GM18867 (cell line): ENCODE measurements at regions not wholly inside any gene's neighbourhood (a gene's known extent, or its start where the extent isn't known, plus 50 kb on each side); places are given as distances from the start of the nearest gene placed in this dataset.

Experiments
- ATAC-seq: cut with Tn5 transposase; IDR thresholded peaks from one replicate; pipeline ENCODE4 v1.9.1; 2021; ENCODE audit warnings: mild to moderate bottlenecking, moderate library complexity; ENCODE audit not compliant: unreplicated experiment

- ATAC-seq, result no peak
These were observed 126.1 kb downstream of the SEC14L1 start for GRCh38 chr17:77266891-77267341.

GRCh38 chr17:77269696-77270681 is 129.2 kb downstream of the SEC14L1 start:
- no peak for ATAC-seq

GRCh38 chr17:77271411-77271810 is 130.6 kb downstream of the SEC14L1 start:
- ATAC-seq, result no peak

- ATAC-seq, result no peak
These were observed 132.8 kb downstream of the SEC14L1 start for GRCh38 chr17:77273397-77274085.

- no peak for ATAC-seq
These were observed 133.5 kb downstream of the SEC14L1 start for GRCh38 chr17:77274096-77274845.

GRCh38 chr17:77279448-77280303 is 138.9 kb downstream of the SEC14L1 start:
- ATAC-seq, result no peak

GRCh38 chr17:77280304-77281121 is 139.7 kb downstream of the SEC14L1 start:
- ATAC-seq, result no peak

GRCh38 chr17:77281122-77281903 is 140.5 kb downstream of the SEC14L1 start:
- peak; percentile 74 for ATAC-seq

GRCh38 chr17:77281904-77282367 is 141.2 kb downstream of the SEC14L1 start:
- ATAC-seq, result no peak

- no peak for ATAC-seq
These were observed 142.1 kb downstream of the SEC14L1 start for GRCh38 chr17:77282524-77283515.

- no peak for ATAC-seq
These were observed 143.4 kb downstream of the SEC14L1 start for GRCh38 chr17:77284023-77284617.

- no peak for ATAC-seq
These were observed 145.0 kb downstream of the SEC14L1 start for GRCh38 chr17:77285594-77286390.

GRCh38 chr17:77286391-77286640 is 145.5 kb downstream of the SEC14L1 start:
- no peak for ATAC-seq

GRCh38 chr17:77286641-77287431 is 146.1 kb downstream of the SEC14L1 start:
- ATAC-seq, result no peak

- no peak for ATAC-seq
These were observed 146.8 kb downstream of the SEC14L1 start for GRCh38 chr17:77287432-77288068.
